HEK293 (cell line): ENCODE measurements at regions not wholly inside any gene's neighbourhood (a gene's known extent, or its start where the extent isn't known, plus 50 kb on each side); places are given as distances from the start of the nearest gene placed in this dataset.

ENCODE experiments used
- CTCF ChIA-PET: fragments of 350-600 bp; formaldehyde crosslinking; extraction: SDS; loops from one replicate; lab custom pipeline; 2021; ENCODE audit warnings: antibody characterized with exemption; lab: Yijun Ruan, JAX
- POLR2A ChIA-PET: fragments of 300-600 bp; formaldehyde crosslinking; extraction: SDS; loops from one replicate; lab custom pipeline; 2020; ENCODE audit warnings: antibody characterized with exemption, inconsistent platforms; lab: Yijun Ruan, JAX
- H3K27ac ChIP-seq: fragments of 200-500 bp; sonication (Bioruptor generic); 2 replicates; pipeline ENCODE4 v1.5.1; 2014; ENCODE audit warnings: low read depth, low read length, control low read depth, inconsistent platforms; ENCODE audit errors: extremely low read depth
- H3K36me3 ChIP-seq, 2 experiments: fragments of 200-500 bp in 1 of 2; sonication (Bioruptor generic) in 1 of 2; 1 replicate in 1 of 2; 2 replicates in 1 of 2; pipeline ENCODE4 v1.5.1; 2014 to 2017; ENCODE audit warnings: inconsistent platforms in 2 of 2, low read length in 2 of 2; ENCODE audit not compliant: control insufficient read depth in 2 of 2, insufficient read depth in 1 of 2
- H3K4me1 ChIP-seq: fragments of 200-500 bp; sonication (Bioruptor generic); 2 replicates; pipeline ENCODE4 v1.5.1; 2014; ENCODE audit warnings: mild to moderate bottlenecking, low read length, inconsistent platforms; ENCODE audit not compliant: control insufficient read depth, insufficient read depth
- H3K4me3 ChIP-seq: 2 replicates; pipeline ENCODE4 v1.5.1; 2011; ENCODE audit warnings: low read depth, mild to moderate bottlenecking, control low read depth, low read length, moderate library complexity
- H3K9me3 ChIP-seq: fragments of 200-500 bp; sonication (Bioruptor generic); 2 replicates; pipeline ENCODE4 v1.5.1; 2014; ENCODE audit warnings: low read depth, low read length, inconsistent platforms; ENCODE audit not compliant: control insufficient read depth, insufficient read depth
- GLI4 ChIP-seq: fragments of 450-650 bp; formaldehyde crosslinking; IDR thresholded peaks from 2 replicates; pipeline ENCODE4 v1.5.1; 2016; ENCODE audit warnings: missing biosample characterization, missing genetic modification characterization
- MEIS1 ChIP-seq: sonication (generic); formaldehyde crosslinking; IDR thresholded peaks from 2 replicates; pipeline ENCODE4 v1.8.1; 2022; ENCODE audit warnings: missing genetic modification reagents, mild to moderate bottlenecking, borderline replicate concordance
- PBX3 ChIP-seq: sonication (generic); formaldehyde crosslinking; IDR thresholded peaks from 2 replicates; pipeline ENCODE4 v1.8.1; 2022; ENCODE audit warnings: mild to moderate bottlenecking, moderate library complexity, missing genetic modification reagents
- PRDM6 ChIP-seq: fragments of 450-650 bp; formaldehyde crosslinking; IDR thresholded peaks from 2 replicates; pipeline ENCODE4 v1.5.1; 2017; ENCODE audit warnings: missing biosample characterization, missing genetic modification characterization
- ZBTB10 ChIP-seq: fragments of 450-650 bp; formaldehyde crosslinking; IDR thresholded peaks from 2 replicates; pipeline ENCODE4 v1.5.1; 2016; ENCODE audit warnings: missing biosample characterization, missing genetic modification characterization
- ZEB2 ChIP-seq: fragments of 450-650 bp; formaldehyde crosslinking; IDR thresholded peaks from 2 replicates; pipeline ENCODE4 v1.5.1; 2016; ENCODE audit warnings: missing biosample characterization, missing genetic modification characterization
- ZNF132 ChIP-seq: fragments of 450-650 bp; formaldehyde crosslinking; IDR thresholded peaks from 2 replicates; pipeline ENCODE4 v1.5.1; 2017; ENCODE audit warnings: missing biosample characterization, missing genetic modification characterization, borderline replicate concordance
- ZNF140 ChIP-seq: fragments of 450-650 bp; formaldehyde crosslinking; IDR thresholded peaks from 2 replicates; pipeline ENCODE4 v1.5.1; 2016; ENCODE audit warnings: missing biosample characterization, missing genetic modification characterization
- ZNF146 ChIP-seq: fragments of 450-650 bp; formaldehyde crosslinking; IDR thresholded peaks from 2 replicates; pipeline ENCODE4 v1.5.1; 2016; ENCODE audit warnings: missing biosample characterization, missing genetic modification characterization
- ZNF184 ChIP-seq: fragments of 450-650 bp; IDR thresholded peaks from 2 replicates; pipeline ENCODE4 v1.5.1; 2018; ENCODE audit warnings: missing biosample characterization, mild to moderate bottlenecking, missing genetic modification characterization
- ZNF366 ChIP-seq: fragments of 450-650 bp; formaldehyde crosslinking; conservative IDR thresholded peaks from 2 replicates; pipeline ENCODE4 v1.5.1; 2016; ENCODE audit warnings: missing biosample characterization, missing genetic modification characterization
- ZNF394 ChIP-seq: fragments of 450-650 bp; formaldehyde crosslinking; IDR thresholded peaks from 2 replicates; pipeline ENCODE4 v1.5.1; 2016; ENCODE audit warnings: missing biosample characterization, missing genetic modification characterization, mild to moderate bottlenecking, moderate library complexity, borderline replicate concordance
- ZNF510 ChIP-seq: fragments of 450-650 bp; formaldehyde crosslinking; IDR thresholded peaks from 2 replicates; pipeline ENCODE4 v1.5.1; 2018; ENCODE audit warnings: mild to moderate bottlenecking, missing genetic modification characterization, missing biosample characterization; ENCODE audit not compliant: insufficient replicate concordance
- ZNF623 ChIP-seq: fragments of 450-650 bp; formaldehyde crosslinking; IDR thresholded peaks from 2 replicates; pipeline ENCODE4 v1.5.1; 2016; ENCODE audit warnings: missing biosample characterization, missing genetic modification characterization
- ZNF645 ChIP-seq: fragments of 450-650 bp; formaldehyde crosslinking; IDR thresholded peaks from 2 replicates; pipeline ENCODE4; 2016; ENCODE audit warnings: missing biosample characterization, missing genetic modification characterization
- ZNF654 ChIP-seq: fragments of 450-650 bp; formaldehyde crosslinking; IDR thresholded peaks from 2 replicates; pipeline ENCODE4 v1.5.1; 2016; ENCODE audit warnings: low read depth, missing biosample characterization, missing genetic modification characterization
- ZNF660 ChIP-seq: fragments of 450-650 bp; IDR thresholded peaks from 2 replicates; pipeline ENCODE4 v1.5.1; 2018; ENCODE audit warnings: missing biosample characterization, mild to moderate bottlenecking, missing genetic modification characterization
- ZNF776 ChIP-seq: fragments of 450-650 bp; formaldehyde crosslinking; IDR thresholded peaks from 2 replicates; pipeline ENCODE4 v1.5.0; 2017; ENCODE audit warnings: missing biosample characterization, missing genetic modification characterization, borderline replicate concordance
- ZNF791 ChIP-seq: fragments of 450-650 bp; formaldehyde crosslinking; IDR thresholded peaks from 2 replicates; pipeline ENCODE4 v1.5.1; 2016; ENCODE audit warnings: missing biosample characterization, missing genetic modification characterization
- ZSCAN5A ChIP-seq: fragments of 450-650 bp; formaldehyde crosslinking; IDR thresholded peaks from 2 replicates; pipeline ENCODE4 v1.5.1; 2016; ENCODE audit warnings: missing biosample characterization, missing genetic modification characterization

- TF ChIP-seq ZBTB10 (tag by site-specific recombination) (no peak), ZNF394 (tag by site-specific recombination) (no peak), ZNF654 (tag by site-specific recombination) (no peak), ZNF146 (tag by site-specific recombination) (no peak), MEIS1 (CRISPR knock-in tag) (no peak), ZSCAN5A (no peak), PRDM6 (tag by site-specific recombination) (no peak)
Observed at GRCh38 chr5:62184444-62184843, 121.6 kb upstream of the KIF2A start (continued).

- H3K36me3 ChIP-seq, result no peaks in the 10 kb centered on the region
- H3K27ac ChIP-seq, result no peak overlapping the region
- POLR2A ChIA-PET, result no interaction called here
Observed at GRCh38 chr5:62190173-62190572, 115.8 kb upstream of the KIF2A start.

GRCh38 chr5:62190931-62191330 is 115.1 kb upstream of the KIF2A start:
- CTCF ChIA-PET, result no interaction called here
- H3K4me3 ChIP-seq, result no peak overlapping the region
- TF ChIP-seq GLI4 (tag by site-specific recombination), result no peak
- TF ChIP-seq, all 188 proteins: peak for 0
- POLR2A ChIA-PET, result no interaction called here
- H3K36me3 ChIP-seq, result no peaks in the 10 kb centered on the region
- H3K27ac ChIP-seq, result no peak overlapping the region
- H3K9me3 ChIP-seq, result peaks cover 3% of the 10 kb centered on the region
- no peaks in the 10 kb centered on the region for H3K4me1 ChIP-seq

More at GRCh38 chr5:62190173-62190572, 115.8 kb upstream of the KIF2A start:
- H3K4me1 ChIP-seq, result no peaks in the 10 kb centered on the region
- H3K4me3 ChIP-seq, result no peak overlapping the region
- CTCF ChIA-PET, result no interaction called here
- peaks cover 3% of the 10 kb centered on the region for H3K9me3 ChIP-seq
- TF ChIP-seq ZNF776 (tag by site-specific recombination) (no peak), ZNF140 (tag by site-specific recombination) (no peak), ZNF132 (no peak), ZNF184 (no peak), ZNF660 (tag by site-specific recombination) (no peak), ZNF791 (tag by site-specific recombination) (no peak), ZNF510 (no peak), ZEB2 (tag by site-specific recombination) (no peak), PBX3 (CRISPR knock-in tag) (no peak), ZNF623 (no peak), ZNF366 (tag by site-specific recombination) (no peak), ZNF645 (tag by site-specific recombination) (no peak)
